ENCODE measurements at regions not wholly inside any gene's neighbourhood (a gene's known extent, or its start where the extent isn't known, plus 50 kb on each side); places are given as distances from the start of the nearest gene placed in this dataset.

DNA sequence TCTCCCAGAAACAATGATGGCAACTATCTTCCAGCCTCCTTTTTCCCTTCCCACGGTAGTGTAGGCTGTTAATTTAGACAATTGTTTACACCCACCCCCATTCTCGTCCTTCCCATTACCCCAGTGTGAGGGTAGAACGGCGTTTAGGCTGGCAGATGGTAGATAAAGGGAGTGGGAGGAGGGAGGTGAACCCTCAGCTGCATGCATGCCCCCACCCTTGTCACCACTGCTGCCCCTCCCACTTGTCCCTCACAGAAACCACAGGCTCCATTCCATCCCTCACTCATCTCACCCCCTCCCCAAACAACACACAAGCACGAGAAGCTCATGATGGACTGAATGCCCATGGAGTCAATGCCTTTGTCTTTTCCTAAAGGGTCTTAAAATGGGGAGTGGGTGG, 107.9 kb upstream of the PARD3B start:
- Mint-ChIP-seq H3K27ac (no peak overlapping the region), H3K4me3 (no peak overlapping the region)
- POLR2A ChIA-PET: no interaction called here

DNA sequence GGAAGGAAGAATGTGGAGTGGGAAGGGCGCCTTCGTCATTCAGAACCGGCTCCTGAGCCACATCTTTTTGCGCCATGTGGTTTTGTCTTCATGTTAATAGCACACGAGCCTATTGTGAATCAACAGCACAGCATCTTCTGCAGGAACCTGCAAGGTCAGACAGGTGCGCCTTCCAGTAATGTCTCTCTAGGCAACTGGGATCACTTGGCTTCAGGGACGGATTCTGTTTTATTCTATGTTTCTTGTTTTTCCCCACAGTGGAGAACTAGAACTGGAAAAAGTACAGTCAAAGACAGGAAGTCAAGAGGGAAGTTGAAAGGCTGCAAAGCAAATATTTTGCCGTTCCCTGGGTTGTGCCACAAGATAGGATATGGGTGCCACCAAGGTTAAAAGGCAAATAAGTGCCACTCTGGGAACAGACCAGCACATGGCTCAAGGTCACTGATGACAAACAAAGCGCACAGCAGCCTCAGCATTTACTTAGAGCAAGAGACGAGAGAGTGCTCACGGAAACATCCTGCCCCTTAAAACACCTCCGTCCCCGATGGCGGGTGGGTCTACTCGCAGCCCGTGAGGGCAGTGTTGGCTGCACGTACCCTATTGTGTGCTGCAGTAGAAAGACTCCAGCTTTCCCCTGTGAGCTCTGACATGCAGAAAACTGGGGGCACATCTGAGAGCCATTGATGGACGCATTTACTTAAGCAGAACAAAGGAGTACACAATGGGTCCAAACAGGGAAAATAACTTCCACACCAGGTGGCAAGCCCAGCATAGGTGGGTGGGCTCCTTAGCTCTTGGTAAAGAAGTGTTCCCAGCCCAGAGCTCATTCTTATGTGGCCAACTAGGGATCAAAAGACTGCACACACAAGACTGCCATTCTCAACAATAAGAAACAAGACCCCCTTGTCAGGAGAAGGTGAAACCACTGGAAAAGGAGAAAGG, 107.2 kb upstream of the PARD3B start:
- ChIA-PET POLR2A (no interaction called here), CTCF (interaction anchor here (0.6 kb wide), 1 partner anchor 434 kb away, joined by 3 read pairs; no protein-coding TSS in a partner anchor)
- Mint-ChIP-seq H3K27me3 (ENCODE audit: low read depth) (no peaks in the 10 kb centered on the region), H3K4me1 (peaks cover 9% of the 10 kb centered on the region), H3K27ac (0 out of 2 replicates have a peak overlapping the region, but pooled peaks have one; percentile 15), H3K36me3 (peaks cover 3% of the 10 kb centered on the region; the same call in 1 of the 2 replicates), H3K9me3 (peaks cover 22% of the 10 kb centered on the region), H3K4me3 (no peak overlapping the region)
- peak; percentile 15 for DNase-seq (ENCODE audit: low spot score)
- ATAC-seq: peak; percentile 69
- TF ChIP-seq KAT7 (CRISPR knock-in tag; IDR thresholded peaks at IDR 0.05; ENCODE audit: borderline replicate concordance) (no peak), NFYB (CRISPR knock-in tag; conservative IDR thresholded peaks at IDR 0.05; ENCODE audit: low read depth) (no peak), FOXJ3 (CRISPR knock-in tag; IDR thresholded peaks at IDR 0.05; ENCODE audit: borderline replicate concordance) (no peak), TCF7 (CRISPR knock-in tag; IDR thresholded peaks at IDR 0.05; ENCODE audit: low read depth) (no peak)
- TF ChIP-seq, protein P1, sequence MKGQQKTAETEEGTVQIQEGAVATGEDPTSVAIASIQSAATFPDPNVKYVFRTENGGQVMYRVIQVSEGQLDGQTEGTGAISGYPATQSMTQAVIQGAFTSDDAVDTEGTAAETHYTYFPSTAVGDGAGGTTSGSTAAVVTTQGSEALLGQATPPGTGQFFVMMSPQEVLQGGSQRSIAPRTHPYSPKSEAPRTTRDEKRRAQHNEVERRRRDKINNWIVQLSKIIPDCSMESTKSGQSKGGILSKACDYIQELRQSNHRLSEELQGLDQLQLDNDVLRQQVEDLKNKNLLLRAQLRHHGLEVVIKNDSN (CRISPR knock-in tag; IDR thresholded peaks at IDR 0.05): no peak
- TF ChIP-seq, protein P2, sequence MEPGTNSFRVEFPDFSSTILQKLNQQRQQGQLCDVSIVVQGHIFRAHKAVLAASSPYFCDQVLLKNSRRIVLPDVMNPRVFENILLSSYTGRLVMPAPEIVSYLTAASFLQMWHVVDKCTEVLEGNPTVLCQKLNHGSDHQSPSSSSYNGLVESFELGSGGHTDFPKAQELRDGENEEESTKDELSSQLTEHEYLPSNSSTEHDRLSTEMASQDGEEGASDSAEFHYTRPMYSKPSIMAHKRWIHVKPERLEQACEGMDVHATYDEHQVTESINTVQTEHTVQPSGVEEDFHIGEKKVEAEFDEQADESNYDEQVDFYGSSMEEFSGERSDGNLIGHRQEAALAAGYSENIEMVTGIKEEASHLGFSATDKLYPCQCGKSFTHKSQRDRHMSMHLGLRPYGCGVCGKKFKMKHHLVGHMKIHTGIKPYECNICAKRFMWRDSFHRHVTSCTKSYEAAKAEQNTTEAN (CRISPR knock-in tag; IDR thresholded peaks at IDR 0.05): no peak
- TF ChIP-seq, protein P3, sequence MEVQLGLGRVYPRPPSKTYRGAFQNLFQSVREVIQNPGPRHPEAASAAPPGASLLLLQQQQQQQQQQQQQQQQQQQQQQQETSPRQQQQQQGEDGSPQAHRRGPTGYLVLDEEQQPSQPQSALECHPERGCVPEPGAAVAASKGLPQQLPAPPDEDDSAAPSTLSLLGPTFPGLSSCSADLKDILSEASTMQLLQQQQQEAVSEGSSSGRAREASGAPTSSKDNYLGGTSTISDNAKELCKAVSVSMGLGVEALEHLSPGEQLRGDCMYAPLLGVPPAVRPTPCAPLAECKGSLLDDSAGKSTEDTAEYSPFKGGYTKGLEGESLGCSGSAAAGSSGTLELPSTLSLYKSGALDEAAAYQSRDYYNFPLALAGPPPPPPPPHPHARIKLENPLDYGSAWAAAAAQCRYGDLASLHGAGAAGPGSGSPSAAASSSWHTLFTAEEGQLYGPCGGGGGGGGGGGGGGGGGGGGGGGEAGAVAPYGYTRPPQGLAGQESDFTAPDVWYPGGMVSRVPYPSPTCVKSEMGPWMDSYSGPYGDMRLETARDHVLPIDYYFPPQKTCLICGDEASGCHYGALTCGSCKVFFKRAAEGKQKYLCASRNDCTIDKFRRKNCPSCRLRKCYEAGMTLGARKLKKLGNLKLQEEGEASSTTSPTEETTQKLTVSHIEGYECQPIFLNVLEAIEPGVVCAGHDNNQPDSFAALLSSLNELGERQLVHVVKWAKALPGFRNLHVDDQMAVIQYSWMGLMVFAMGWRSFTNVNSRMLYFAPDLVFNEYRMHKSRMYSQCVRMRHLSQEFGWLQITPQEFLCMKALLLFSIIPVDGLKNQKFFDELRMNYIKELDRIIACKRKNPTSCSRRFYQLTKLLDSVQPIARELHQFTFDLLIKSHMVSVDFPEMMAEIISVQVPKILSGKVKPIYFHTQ (CRISPR knock-in tag; IDR thresholded peaks at IDR 0.05): no peak
- TF ChIP-seq, protein P4, sequence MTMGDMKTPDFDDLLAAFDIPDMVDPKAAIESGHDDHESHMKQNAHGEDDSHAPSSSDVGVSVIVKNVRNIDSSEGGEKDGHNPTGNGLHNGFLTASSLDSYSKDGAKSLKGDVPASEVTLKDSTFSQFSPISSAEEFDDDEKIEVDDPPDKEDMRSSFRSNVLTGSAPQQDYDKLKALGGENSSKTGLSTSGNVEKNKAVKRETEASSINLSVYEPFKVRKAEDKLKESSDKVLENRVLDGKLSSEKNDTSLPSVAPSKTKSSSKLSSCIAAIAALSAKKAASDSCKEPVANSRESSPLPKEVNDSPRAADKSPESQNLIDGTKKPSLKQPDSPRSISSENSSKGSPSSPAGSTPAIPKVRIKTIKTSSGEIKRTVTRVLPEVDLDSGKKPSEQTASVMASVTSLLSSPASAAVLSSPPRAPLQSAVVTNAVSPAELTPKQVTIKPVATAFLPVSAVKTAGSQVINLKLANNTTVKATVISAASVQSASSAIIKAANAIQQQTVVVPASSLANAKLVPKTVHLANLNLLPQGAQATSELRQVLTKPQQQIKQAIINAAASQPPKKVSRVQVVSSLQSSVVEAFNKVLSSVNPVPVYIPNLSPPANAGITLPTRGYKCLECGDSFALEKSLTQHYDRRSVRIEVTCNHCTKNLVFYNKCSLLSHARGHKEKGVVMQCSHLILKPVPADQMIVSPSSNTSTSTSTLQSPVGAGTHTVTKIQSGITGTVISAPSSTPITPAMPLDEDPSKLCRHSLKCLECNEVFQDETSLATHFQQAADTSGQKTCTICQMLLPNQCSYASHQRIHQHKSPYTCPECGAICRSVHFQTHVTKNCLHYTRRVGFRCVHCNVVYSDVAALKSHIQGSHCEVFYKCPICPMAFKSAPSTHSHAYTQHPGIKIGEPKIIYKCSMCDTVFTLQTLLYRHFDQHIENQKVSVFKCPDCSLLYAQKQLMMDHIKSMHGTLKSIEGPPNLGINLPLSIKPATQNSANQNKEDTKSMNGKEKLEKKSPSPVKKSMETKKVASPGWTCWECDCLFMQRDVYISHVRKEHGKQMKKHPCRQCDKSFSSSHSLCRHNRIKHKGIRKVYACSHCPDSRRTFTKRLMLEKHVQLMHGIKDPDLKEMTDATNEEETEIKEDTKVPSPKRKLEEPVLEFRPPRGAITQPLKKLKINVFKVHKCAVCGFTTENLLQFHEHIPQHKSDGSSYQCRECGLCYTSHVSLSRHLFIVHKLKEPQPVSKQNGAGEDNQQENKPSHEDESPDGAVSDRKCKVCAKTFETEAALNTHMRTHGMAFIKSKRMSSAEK (CRISPR knock-in tag; IDR thresholded peaks at IDR 0.05; ENCODE audit: borderline replicate concordance): no peak
- TF ChIP-seq, protein P5, sequence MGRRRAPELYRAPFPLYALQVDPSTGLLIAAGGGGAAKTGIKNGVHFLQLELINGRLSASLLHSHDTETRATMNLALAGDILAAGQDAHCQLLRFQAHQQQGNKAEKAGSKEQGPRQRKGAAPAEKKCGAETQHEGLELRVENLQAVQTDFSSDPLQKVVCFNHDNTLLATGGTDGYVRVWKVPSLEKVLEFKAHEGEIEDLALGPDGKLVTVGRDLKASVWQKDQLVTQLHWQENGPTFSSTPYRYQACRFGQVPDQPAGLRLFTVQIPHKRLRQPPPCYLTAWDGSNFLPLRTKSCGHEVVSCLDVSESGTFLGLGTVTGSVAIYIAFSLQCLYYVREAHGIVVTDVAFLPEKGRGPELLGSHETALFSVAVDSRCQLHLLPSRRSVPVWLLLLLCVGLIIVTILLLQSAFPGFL (CRISPR knock-in tag; IDR thresholded peaks at IDR 0.05; ENCODE audit: borderline replicate concordance): no peak
- TF ChIP-seq, protein P6, sequence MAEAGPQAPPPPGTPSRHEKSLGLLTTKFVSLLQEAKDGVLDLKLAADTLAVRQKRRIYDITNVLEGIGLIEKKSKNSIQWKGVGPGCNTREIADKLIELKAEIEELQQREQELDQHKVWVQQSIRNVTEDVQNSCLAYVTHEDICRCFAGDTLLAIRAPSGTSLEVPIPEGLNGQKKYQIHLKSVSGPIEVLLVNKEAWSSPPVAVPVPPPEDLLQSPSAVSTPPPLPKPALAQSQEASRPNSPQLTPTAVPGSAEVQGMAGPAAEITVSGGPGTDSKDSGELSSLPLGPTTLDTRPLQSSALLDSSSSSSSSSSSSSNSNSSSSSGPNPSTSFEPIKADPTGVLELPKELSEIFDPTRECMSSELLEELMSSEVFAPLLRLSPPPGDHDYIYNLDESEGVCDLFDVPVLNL (CRISPR knock-in tag; IDR thresholded peaks at IDR 0.05; ENCODE audit: borderline replicate concordance, low read depth): no peak
- TF ChIP-seq, protein P7, sequence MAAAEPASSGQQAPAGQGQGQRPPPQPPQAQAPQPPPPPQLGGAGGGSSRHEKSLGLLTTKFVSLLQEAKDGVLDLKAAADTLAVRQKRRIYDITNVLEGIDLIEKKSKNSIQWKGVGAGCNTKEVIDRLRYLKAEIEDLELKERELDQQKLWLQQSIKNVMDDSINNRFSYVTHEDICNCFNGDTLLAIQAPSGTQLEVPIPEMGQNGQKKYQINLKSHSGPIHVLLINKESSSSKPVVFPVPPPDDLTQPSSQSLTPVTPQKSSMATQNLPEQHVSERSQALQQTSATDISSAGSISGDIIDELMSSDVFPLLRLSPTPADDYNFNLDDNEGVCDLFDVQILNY (CRISPR knock-in tag; IDR thresholded peaks at IDR 0.05): no peak

More for the DNA sequence above, 107.9 kb upstream of the PARD3B start:
- DNase-seq (ENCODE audit: low spot score) (no peak), ATAC-seq (no peak)
- H3K36me3 Mint-ChIP-seq: peaks cover 9% of the 10 kb centered on the region
- peaks cover 29% of the 10 kb centered on the region for H3K9me3 Mint-ChIP-seq
- no peaks in the 10 kb centered on the region for H3K27me3 Mint-ChIP-seq (ENCODE audit: low read depth)
- TF ChIP-seq, protein P8, sequence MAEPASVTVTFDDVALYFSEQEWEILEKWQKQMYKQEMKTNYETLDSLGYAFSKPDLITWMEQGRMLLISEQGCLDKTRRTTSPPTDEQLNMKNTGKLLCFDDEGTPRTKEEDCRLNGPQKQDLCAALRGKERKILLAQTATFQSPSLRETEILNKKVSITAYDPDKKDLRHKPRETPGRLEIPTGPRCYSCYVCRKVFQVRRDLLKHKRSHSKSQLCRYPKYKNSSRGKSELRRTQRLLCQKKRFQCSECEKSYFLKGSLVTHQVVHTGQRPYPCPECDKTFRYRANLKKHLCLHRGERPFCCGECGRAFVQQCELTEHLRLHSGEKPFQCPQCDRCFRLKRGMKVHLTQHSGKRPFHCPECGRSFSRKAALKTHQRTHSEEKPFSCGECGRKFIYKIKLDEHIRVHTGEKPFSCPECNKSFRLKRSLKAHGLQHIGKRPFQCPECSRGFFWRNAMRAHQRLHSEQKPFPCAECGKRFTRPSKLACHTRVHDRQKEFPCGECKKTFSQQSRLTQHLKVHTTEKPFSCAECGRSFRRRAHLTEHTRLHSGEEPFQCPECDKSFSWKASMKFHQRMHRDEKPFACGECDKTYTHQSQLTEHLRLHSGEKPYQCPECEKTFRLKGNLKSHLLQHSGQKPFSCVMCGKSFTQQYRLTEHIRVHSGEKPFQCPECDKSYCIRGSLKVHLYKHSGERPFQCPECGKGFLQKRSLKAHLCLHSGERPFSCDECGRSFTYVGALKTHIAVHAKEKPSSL (CRISPR knock-in tag; conservative IDR thresholded peaks at IDR 0.05): no peak
- CTCF ChIA-PET: interaction anchor here (0.6 kb wide), 1 partner anchor 434 kb away, joined by 3 read pairs; no protein-coding TSS in a partner anchor
- peaks cover 9% of the 10 kb centered on the region for H3K4me1 Mint-ChIP-seq
